Ascending aorta (tissue), 2 donors: ENCODE measurements at regions not wholly inside any gene's neighbourhood (a gene's known extent, or its start where the extent isn't known, plus 50 kb on each side); places are given as distances from the start of the nearest gene placed in this dataset.
"Not testable (repeated sequence)": the region's sequence is repeated elsewhere in the genome, so short reads cannot be mapped to it uniquely, and the experiment has no call there.

Source experiments
- DNase-seq, 2 donors: peaks; one replicate each; pipeline ENCODE4 v3.0.0-alpha.2; 2019; ENCODE audit warnings: low spot score in 2 of 2
- H3K27ac ChIP-seq, 2 donors: fragments of 200-600 bp; sonication (generic); one replicate each; pipeline ENCODE4 v1.5.1; 2016 to 2017; ENCODE audit warnings: mild to moderate bottlenecking in 1 of 2
- H3K27me3 ChIP-seq: fragments of 200-600 bp; sonication (generic); one replicate; pipeline ENCODE4 v1.5.1; 2017
- H3K36me3 ChIP-seq, 2 donors: fragments of 200-600 bp; sonication (generic); one replicate each; pipeline ENCODE4 v1.5.1; 2016
- H3K4me1 ChIP-seq, 2 donors: fragments of 200-600 bp; sonication (generic); one replicate each; pipeline ENCODE4 v1.5.1; 2016 to 2017; ENCODE audit warnings: mild to moderate bottlenecking in 1 of 2
- H3K4me3 ChIP-seq, 2 donors: fragments of 200-600 bp; sonication (generic); one replicate each; pipeline ENCODE4 v1.5.1; 2016 to 2017; ENCODE audit warnings: mild to moderate bottlenecking in 1 of 2
- H3K9me3 ChIP-seq, 2 donors: fragments of 200-600 bp; sonication (generic); one replicate each; pipeline ENCODE4 v1.5.1; 2016
- intact Hi-C: fragments of 100-400 bp; cut with DNase I; formaldehyde crosslinking; loops from one replicate; pipeline ENCODE4 v1.15.1; 2023
- TF ChIP-seq, protein P1 (sequence below), 3 experiments: fragments of 200-600 bp in 2 of 3; fragments of 450-650 bp in 1 of 3; sonication (generic) in 2 of 3; IDR thresholded peaks; one replicate each; pipeline ENCODE4 v1.5.1; 2016 to 2019; ENCODE audit warnings: antibody characterized with exemption in 3 of 3, mild to moderate bottlenecking in 1 of 3, moderate library complexity in 1 of 3

DNA sequence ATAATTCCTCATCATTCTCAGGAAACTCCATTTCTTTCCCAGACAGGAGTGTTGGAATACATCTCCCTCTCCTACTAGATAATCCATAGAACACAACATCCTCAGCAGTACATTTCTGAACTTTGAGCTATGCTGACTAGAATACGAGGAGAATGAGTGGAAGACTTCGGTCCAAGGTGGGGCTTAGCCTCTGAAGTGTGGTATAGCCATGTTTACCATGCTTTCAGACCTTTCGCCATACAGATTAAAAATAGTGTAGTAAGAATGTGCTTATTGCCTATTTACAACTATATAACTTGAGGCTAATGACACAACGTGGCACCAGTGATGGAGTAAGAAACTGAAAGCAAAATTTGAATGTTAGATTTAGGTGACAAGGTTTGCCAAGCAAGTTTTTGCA lies 184.5 kb upstream of the KRR1 start:
- Histone ChIP-seq H3K9me3 (no peaks in the 10 kb centered on the region), H3K36me3 (no peaks in the 10 kb centered on the region), H3K27ac (no peak overlapping the region), H3K4me3 (no peak overlapping the region), H3K27me3 (no peaks in the 10 kb centered on the region), H3K4me1 (no peaks in the 10 kb centered on the region)
- intact Hi-C loops: no loop called here
- TF ChIP-seq, protein P1, sequence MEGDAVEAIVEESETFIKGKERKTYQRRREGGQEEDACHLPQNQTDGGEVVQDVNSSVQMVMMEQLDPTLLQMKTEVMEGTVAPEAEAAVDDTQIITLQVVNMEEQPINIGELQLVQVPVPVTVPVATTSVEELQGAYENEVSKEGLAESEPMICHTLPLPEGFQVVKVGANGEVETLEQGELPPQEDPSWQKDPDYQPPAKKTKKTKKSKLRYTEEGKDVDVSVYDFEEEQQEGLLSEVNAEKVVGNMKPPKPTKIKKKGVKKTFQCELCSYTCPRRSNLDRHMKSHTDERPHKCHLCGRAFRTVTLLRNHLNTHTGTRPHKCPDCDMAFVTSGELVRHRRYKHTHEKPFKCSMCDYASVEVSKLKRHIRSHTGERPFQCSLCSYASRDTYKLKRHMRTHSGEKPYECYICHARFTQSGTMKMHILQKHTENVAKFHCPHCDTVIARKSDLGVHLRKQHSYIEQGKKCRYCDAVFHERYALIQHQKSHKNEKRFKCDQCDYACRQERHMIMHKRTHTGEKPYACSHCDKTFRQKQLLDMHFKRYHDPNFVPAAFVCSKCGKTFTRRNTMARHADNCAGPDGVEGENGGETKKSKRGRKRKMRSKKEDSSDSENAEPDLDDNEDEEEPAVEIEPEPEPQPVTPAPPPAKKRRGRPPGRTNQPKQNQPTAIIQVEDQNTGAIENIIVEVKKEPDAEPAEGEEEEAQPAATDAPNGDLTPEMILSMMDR (IDR thresholded peaks at IDR 0.05): no peak
- no peak for DNase-seq

DNA sequence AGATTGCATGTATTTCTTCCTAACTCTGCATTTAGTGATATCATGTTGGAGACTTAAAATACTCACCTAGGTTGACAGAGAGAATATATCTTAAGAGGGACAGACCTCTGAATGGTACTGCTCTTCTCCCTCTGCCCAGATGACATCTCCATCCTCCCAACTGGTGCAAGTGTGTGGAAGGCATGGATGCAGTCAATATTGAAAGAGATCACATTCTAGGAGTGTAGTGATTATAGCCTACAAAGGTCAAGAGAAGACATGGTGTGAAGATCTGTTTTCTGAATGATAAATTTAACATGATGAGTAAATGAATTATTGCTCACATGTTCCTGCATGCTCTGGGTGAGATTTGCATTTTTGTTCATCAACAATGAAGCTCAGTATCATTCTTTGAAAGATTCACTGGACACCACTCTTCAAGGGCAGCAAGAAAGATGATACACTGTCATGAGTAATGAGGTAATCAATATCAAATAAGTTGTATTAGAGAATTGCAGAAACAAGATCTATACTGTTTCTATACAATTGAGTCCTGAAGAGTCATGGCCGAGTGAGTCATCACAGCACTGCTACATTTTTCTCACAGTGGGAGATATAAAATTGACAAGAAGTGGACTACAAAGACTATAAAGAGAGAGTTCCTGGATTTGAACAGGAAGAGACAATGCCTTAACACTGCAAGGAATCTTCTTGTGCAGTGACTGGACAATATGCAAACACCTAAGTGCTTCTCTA lies 183.3 kb upstream of the KRR1 start:
- H3K4me1 ChIP-seq: no peaks in the 10 kb centered on the region
- intact Hi-C loops: no loop called here

DNA sequence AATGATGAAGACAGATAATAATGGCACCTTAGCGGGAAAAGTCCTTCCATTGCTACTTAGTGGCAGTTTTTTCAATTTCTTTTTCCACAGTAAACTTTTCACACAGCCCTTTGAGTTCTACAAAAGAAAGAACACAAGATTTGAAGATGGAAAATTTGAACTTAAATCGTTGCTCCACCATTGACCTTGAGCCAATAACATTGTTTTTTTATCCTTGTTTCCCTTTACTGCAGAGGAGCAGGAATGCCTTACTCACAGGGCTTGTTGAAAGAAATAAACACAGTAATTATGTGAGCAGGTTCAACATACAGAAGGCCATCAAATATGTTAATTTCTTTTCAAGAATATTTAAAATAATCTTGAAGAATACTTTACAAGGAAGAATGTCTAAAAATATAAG lies 181.5 kb upstream of the KRR1 start:
- DNase-seq: no peak
- intact Hi-C loops: no loop called here
- Histone ChIP-seq H3K9me3 (no peaks in the 10 kb centered on the region), H3K27ac (no peak overlapping the region), H3K4me3 (no peak overlapping the region), H3K27me3 (no peaks in the 10 kb centered on the region), H3K4me1 (no peaks in the 10 kb centered on the region), H3K36me3 (no peaks in the 10 kb centered on the region)
- TF ChIP-seq, protein P1 (IDR thresholded peaks at IDR 0.05): no peak

More for the DNA sequence above, 183.3 kb upstream of the KRR1 start:
- DNase-seq: no peak
- Histone ChIP-seq H3K27me3 (no peaks in the 10 kb centered on the region), H3K4me3 (no peak overlapping the region), H3K9me3 (no peaks in the 10 kb centered on the region), H3K36me3 (no peaks in the 10 kb centered on the region), H3K27ac (no peak overlapping the region)
- TF ChIP-seq, protein P1 (IDR thresholded peaks at IDR 0.05): no peak

DNA sequence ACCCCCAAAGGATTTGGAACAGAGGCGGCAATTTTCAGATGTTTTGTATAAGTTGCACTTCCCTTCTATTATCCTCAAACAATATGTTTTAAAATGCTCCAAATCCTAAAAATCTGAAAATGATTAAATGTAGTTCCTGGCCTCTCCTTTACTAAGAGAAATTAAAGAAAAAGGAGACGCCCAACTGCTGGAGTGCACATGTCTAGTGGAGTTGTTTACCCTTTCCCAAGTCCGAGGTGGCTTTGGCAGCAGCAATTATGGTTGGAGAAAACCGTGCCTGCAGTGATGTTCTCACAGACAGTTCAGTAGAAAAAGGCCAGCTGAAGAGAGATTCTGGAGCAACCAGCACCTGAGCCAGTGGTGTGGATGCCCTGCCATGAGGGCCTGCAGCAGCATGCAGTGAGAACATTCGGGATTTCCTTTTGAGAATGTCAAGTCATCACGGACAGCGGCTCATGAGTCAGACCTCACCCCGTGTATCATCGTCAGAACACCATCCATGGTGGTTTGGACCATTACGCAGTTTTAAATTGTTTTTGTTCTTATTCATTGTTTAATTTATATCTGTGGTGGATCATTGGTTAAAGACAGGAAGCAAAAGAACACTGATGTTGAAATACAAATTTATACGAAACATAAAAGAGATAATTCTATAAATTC lies 179.0 kb upstream of the KRR1 start:
- no peak overlapping the region for H3K27ac ChIP-seq
- H3K27me3 ChIP-seq: no peaks in the 10 kb centered on the region
- intact Hi-C loops: no loop called here
- TF ChIP-seq, protein P1 (IDR thresholded peaks at IDR 0.05): no peak
- no peaks in the 10 kb centered on the region for H3K9me3 ChIP-seq
- no peaks in the 10 kb centered on the region for H3K36me3 ChIP-seq
- no peak overlapping the region for H3K4me3 ChIP-seq
- no peak for DNase-seq
- no peaks in the 10 kb centered on the region for H3K4me1 ChIP-seq

DNA sequence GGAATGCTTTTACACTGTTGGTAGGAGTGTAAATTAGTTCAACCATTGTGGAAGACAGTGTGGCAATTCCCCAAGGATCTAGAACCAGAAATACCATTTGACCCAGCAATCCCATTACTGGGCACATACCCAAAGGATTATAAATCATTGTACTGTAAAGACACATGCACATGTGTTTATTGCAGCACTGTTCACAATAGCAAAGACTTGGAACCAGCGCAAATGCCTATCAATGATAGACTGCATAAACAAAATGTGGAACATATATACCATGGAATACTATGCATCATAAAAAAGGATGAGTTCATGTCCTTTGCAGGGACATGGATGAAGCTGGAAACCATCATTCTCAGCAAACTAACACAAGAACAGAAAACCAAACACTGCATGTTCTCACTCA lies 174.8 kb upstream of the KRR1 start:
- H3K4me1 ChIP-seq, H3K27ac ChIP-seq, DNase-seq, intact Hi-C loops, H3K9me3 ChIP-seq, H3K36me3 ChIP-seq, H3K27me3 ChIP-seq, H3K4me3 ChIP-seq: not testable (repeated sequence)

DNA sequence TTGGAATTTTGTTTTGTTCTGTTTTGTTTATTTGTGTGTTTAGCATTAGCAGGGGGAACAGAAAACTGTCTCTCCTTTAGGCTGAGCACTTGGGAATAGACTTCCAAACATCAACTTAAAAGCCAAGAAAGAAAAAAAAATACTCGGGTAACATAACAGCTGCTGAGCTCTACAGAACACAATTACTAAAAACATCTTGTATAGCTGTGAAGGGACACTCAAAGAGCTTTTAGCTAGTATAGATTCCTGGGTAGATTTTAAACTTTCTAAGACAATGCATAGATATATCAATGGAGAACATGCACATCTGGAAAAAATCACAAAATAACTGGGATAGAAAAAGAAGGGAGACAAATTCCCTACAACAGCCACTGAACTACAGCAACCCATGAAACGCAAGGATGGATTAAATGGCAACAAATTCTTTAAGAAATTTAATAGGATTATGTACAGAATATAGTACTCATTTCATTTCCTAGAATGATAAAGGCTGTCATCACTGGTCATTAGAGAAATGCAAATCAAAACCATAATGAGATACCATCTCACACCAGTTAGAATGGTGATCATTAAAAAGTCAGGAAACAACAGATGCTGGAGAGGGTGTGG lies 174.3 kb upstream of the KRR1 start:
- intact Hi-C loops: no loop called here
- DNase-seq: no peak
- Histone ChIP-seq H3K27me3 (no peaks in the 10 kb centered on the region), H3K4me3 (no peak overlapping the region), H3K36me3 (no peaks in the 10 kb centered on the region), H3K4me1 (no peaks in the 10 kb centered on the region), H3K9me3 (no peaks in the 10 kb centered on the region), H3K27ac (no peak overlapping the region)
- TF ChIP-seq, protein P1 (IDR thresholded peaks at IDR 0.05): no peak
